HG02798 (cell line): ENCODE measurements at regions not wholly inside any gene's neighbourhood (a gene's known extent, or its start where the extent isn't known, plus 50 kb on each side); places are given as distances from the start of the nearest gene placed in this dataset.

Experiments used
- ATAC-seq: cut with Tn5 transposase; IDR thresholded peaks from one replicate; pipeline ENCODE4 v1.9.1; 2021; ENCODE audit warnings: mild to moderate bottlenecking; ENCODE audit not compliant: unreplicated experiment, poor library complexity

GRCh38 chr16:86998196-86999001 lies 318.8 kb downstream of the C16orf95 start:
- no peak for ATAC-seq

- ATAC-seq, result no peak
Observed at GRCh38 chr16:87000001-87000400, 317.2 kb downstream of the C16orf95 start.

- no peak for ATAC-seq
Observed at GRCh38 chr16:87002717-87003413, 314.3 kb downstream of the C16orf95 start.

GRCh38 chr16:87003414-87003755 lies 313.8 kb downstream of the C16orf95 start:
- ATAC-seq, result no peak

- no peak for ATAC-seq
Observed at GRCh38 chr16:87006021-87006420, 311.2 kb downstream of the C16orf95 start.

GRCh38 chr16:87006789-87007745 lies 310.1 kb downstream of the C16orf95 start:
- ATAC-seq, result no peak

- ATAC-seq, result no peak
Observed at GRCh38 chr16:87007907-87008306, 309.3 kb downstream of the C16orf95 start.

- ATAC-seq, result no peak
Observed at GRCh38 chr16:87008664-87009063, 308.5 kb downstream of the C16orf95 start.

- ATAC-seq, result no peak
Observed at GRCh38 chr16:87012954-87013938, 303.9 kb downstream of the C16orf95 start.

GRCh38 chr16:87014112-87014511 lies 303.1 kb downstream of the C16orf95 start:
- no peak for ATAC-seq

GRCh38 chr16:87015021-87015420 lies 302.2 kb downstream of the C16orf95 start:
- ATAC-seq, result no peak

GRCh38 chr16:87016046-87017035 lies 300.9 kb downstream of the C16orf95 start:
- no peak for ATAC-seq

GRCh38 chr16:87017371-87018012 lies 299.7 kb downstream of the C16orf95 start:
- ATAC-seq, result no peak

- ATAC-seq, result no peak
Observed at GRCh38 chr16:87025676-87026075, 291.5 kb downstream of the C16orf95 start.

- ATAC-seq, result no peak
Observed at GRCh38 chr16:87027056-87027616, 290.1 kb downstream of the C16orf95 start.

GRCh38 chr16:87028481-87029320 lies 288.5 kb downstream of the C16orf95 start:
- ATAC-seq, result no peak

GRCh38 chr16:87032554-87032953 lies 284.6 kb downstream of the C16orf95 start:
- no peak for ATAC-seq
